SK-N-SH (cell line): ENCODE measurements at regions not wholly inside any gene's neighbourhood (a gene's known extent, or its start where the extent isn't known, plus 50 kb on each side); places are given as distances from the start of the nearest gene placed in this dataset.

Experiments
- CTCF ChIA-PET: fragments of 300-600, 350-600 bp; formaldehyde crosslinking; extraction: SDS; loops from one replicate; lab custom pipeline; 2021; lab: Yijun Ruan, JAX
- POLR2A ChIA-PET: fragments of 350-600 bp; sonication (Branson Sonifier 250); formaldehyde crosslinking; extraction: SDS; loops from one replicate; lab custom pipeline; 2020; ENCODE audit warnings: antibody characterized with exemption, inconsistent platforms; lab: Yijun Ruan, JAX
- DNase-seq: peaks from one replicate; pipeline ENCODE4 v3.0.0; 2012
- H2AFZ ChIP-seq: fragments of 200-600 bp; sonication (generic); 2 replicates; pipeline ENCODE4 v1.8.1; 2016; ENCODE audit warnings: antibody characterized with exemption, mild to moderate bottlenecking, low read depth
- H3F3A ChIP-seq: fragments of 200-600 bp; sonication (generic); replicated peaks from 2 replicates; pipeline ENCODE3; 2016; ENCODE audit warnings: antibody characterized with exemption, mild to moderate bottlenecking; ENCODE audit not compliant: insufficient read depth
- H3K27ac ChIP-seq, 2 experiments: fragments of 200-500 bp in 1 of 2; fragments of 200-600 bp in 1 of 2; sonication (Bioruptor generic) in 1 of 2; sonication (generic), shearing (Covaris generic) in 1 of 2; 2 replicates each; pipeline versions ENCODE4 v1.5.1 to v1.6.1; 2014 to 2016; ENCODE audit warnings: low read depth in 2 of 2, inconsistent platforms in 1 of 2, low read length in 1 of 2, mild to moderate bottlenecking in 1 of 2, mixed read lengths in 1 of 2
- H3K27me3 ChIP-seq: fragments of 200-600 bp; sonication (generic), shearing (Covaris generic); 2 replicates; pipeline ENCODE4 v1.6.1; 2016; ENCODE audit warnings: mixed run types; ENCODE audit not compliant: insufficient read depth
- H3K36me3 ChIP-seq, 2 experiments: fragments of 200-500 bp in 1 of 2; fragments of 200-600 bp in 1 of 2; sonication (Bioruptor generic) in 1 of 2; sonication (generic) in 1 of 2; replicated peaks in 1 of 2; 2 replicates each; pipeline versions ENCODE3 to v1.5.1; 2014 to 2016; ENCODE audit warnings: low read length in 1 of 2, mild to moderate bottlenecking in 1 of 2; ENCODE audit not compliant: insufficient read depth in 2 of 2, control insufficient read depth in 1 of 2
- H3K4me1 ChIP-seq, 2 experiments: fragments of 200-500 bp in 1 of 2; fragments of 200-600 bp in 1 of 2; sonication (Bioruptor generic) in 1 of 2; sonication (generic), shearing (Covaris generic) in 1 of 2; 2 replicates each; pipeline versions ENCODE4 v1.5.1 to v1.6.1; 2014 to 2016; ENCODE audit warnings: low read depth in 1 of 2, low read length in 1 of 2, mixed run types in 1 of 2; ENCODE audit not compliant: insufficient read depth in 2 of 2, control insufficient read depth in 1 of 2
- H3K4me2 ChIP-seq: fragments of 200-600 bp; sonication (generic), shearing (Covaris generic); 2 replicates; pipeline ENCODE4 v1.6.1; 2017; ENCODE audit warnings: mixed run types
- H3K4me3 ChIP-seq, 2 experiments: fragments of 200-500 bp in 1 of 2; fragments of 200-600 bp in 1 of 2; sonication (Bioruptor generic) in 1 of 2; sonication (generic), shearing (Covaris generic) in 1 of 2; 2 replicates each; pipeline versions ENCODE4 v1.5.1 to v1.8.1; 2014 to 2016; ENCODE audit warnings: low read depth in 2 of 2, inconsistent platforms in 1 of 2, low read length in 1 of 2, mild to moderate bottlenecking in 1 of 2, mixed read lengths in 1 of 2, moderate library complexity in 1 of 2
- H3K79me2 ChIP-seq: fragments of 200-600 bp; sonication (generic); 2 replicates; pipeline ENCODE4 v1.8.1; 2017; ENCODE audit warnings: mild to moderate bottlenecking; ENCODE audit not compliant: insufficient read depth
- H3K9ac ChIP-seq: fragments of 200-600 bp; sonication (generic); 2 replicates; pipeline ENCODE4 v1.6.1; 2017; ENCODE audit warnings: mixed run types
- H3K9me2 ChIP-seq: fragments of 200-600 bp; sonication (generic); 2 replicates; pipeline ENCODE4 v1.6.1; 2017; ENCODE audit warnings: mixed run types
- H3K9me3 ChIP-seq: fragments of 200-600 bp; sonication (generic); 2 replicates; pipeline ENCODE4 v1.6.1; 2017; ENCODE audit warnings: mixed run types, mild to moderate bottlenecking, moderate library complexity
- H4K20me1 ChIP-seq: fragments of 200-600 bp; sonication (generic); 2 replicates; pipeline ENCODE4 v1.6.1; 2017; ENCODE audit warnings: mild to moderate bottlenecking, mixed run types; ENCODE audit not compliant: insufficient read depth
- CHD2 ChIP-seq: fragments of 150-350 bp; IDR thresholded peaks from 2 replicates; pipeline ENCODE4 v1.6.1; 2018; ENCODE audit warnings: low read length; ENCODE audit not compliant: partially characterized antibody
- GABPA ChIP-seq: IDR thresholded peaks from 2 replicates; pipeline ENCODE4 v1.4.0; 2012; ENCODE audit warnings: low read depth, mild to moderate bottlenecking
- POLR2AphosphoS5 ChIP-seq: IDR thresholded peaks from 2 replicates; pipeline ENCODE4 v1.6.1; 2012; ENCODE audit warnings: low read depth, low read length
- RFX5 ChIP-seq: IDR thresholded peaks from 2 replicates; pipeline ENCODE4 v1.6.1; 2012; ENCODE audit warnings: mild to moderate bottlenecking, improper control_type of control experiment, low read length
- SIN3A ChIP-seq: IDR thresholded peaks from 2 replicates; pipeline ENCODE4 v1.6.1; 2012; ENCODE audit warnings: low read depth, mild to moderate bottlenecking, low read length, moderate library complexity, borderline replicate concordance
- SMC3 ChIP-seq: IDR thresholded peaks from 2 replicates; pipeline ENCODE4 v1.6.1; 2012; ENCODE audit warnings: low read depth, low read length, improper control_type of control experiment
- TAF1 ChIP-seq: IDR thresholded peaks from 2 replicates; pipeline ENCODE4 v1.6.1; 2012; ENCODE audit warnings: low read depth, mild to moderate bottlenecking, low read length, moderate library complexity, borderline replicate concordance
- YY1 ChIP-seq: IDR thresholded peaks from 2 replicates; pipeline ENCODE4 v1.4.0; 2012; ENCODE audit warnings: low read depth, mild to moderate bottlenecking
- WGBS: methylation state at CpG from one replicate; pipeline ENCODE4 v1.1.6; 2017; ENCODE audit warnings: low lambda C conversion rate; 5-methylcytosine and 5-hydroxymethylcytosine counted together
- TF ChIP-seq, protein P1 (sequence below): fragments of 150-350 bp; IDR thresholded peaks from 2 replicates; pipeline ENCODE4 v1.6.1; 2017; ENCODE audit warnings: antibody characterized with exemption, low read length, low read depth, borderline replicate concordance

DNA sequence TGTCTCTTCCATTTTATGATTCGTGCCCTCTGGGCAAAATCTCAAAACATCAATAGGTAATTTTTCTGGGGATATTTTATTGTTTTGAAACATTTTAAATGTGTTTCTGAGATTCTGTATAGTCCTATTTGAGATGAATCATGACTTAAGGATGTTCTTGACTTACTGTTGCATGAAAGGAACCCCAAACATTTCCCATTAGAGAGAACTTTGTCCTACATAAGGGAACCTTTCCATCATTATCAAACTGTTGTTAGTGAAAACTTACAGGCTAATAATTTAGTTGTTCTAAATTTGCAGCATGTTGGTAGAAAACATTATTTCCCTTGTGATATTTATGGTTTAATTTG lies 523.3 kb downstream of the PPARGC1A start:
- ChIA-PET CTCF (interaction anchor here (0.6 kb wide), 1 partner anchor 352 kb away, joined by 3 read pairs; no protein-coding TSS in a partner anchor), POLR2A (no interaction called here)
- H3K9ac ChIP-seq: no peak overlapping the region
- no peak overlapping the region for H3K27ac ChIP-seq
- H3K9me2 ChIP-seq: no peaks in the 10 kb centered on the region
- H3K4me1 ChIP-seq: no peaks in the 10 kb centered on the region
- no peaks in the 10 kb centered on the region for H3F3A ChIP-seq
- H3K9me3 ChIP-seq: no peaks in the 10 kb centered on the region
- no peaks in the 10 kb centered on the region for H3K27me3 ChIP-seq
- H3K4me3 ChIP-seq: no peak overlapping the region
- no peaks in the 10 kb centered on the region for H3K36me3 ChIP-seq
- no peak overlapping the region for H2AFZ ChIP-seq
- H4K20me1 ChIP-seq: no peaks in the 10 kb centered on the region
- H3K79me2 ChIP-seq: no peaks in the 10 kb centered on the region
- H3K4me2 ChIP-seq: no peak overlapping the region
- no peak for DNase-seq
- WGBS: 3% methylated on average over 1 of the region's 1 CpG
- TF ChIP-seq, protein P1, sequence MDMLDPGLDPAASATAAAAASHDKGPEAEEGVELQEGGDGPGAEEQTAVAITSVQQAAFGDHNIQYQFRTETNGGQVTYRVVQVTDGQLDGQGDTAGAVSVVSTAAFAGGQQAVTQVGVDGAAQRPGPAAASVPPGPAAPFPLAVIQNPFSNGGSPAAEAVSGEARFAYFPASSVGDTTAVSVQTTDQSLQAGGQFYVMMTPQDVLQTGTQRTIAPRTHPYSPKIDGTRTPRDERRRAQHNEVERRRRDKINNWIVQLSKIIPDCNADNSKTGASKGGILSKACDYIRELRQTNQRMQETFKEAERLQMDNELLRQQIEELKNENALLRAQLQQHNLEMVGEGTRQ: no peak
- TF ChIP-seq RFX5 (no peak), YY1 (no peak)

DNA sequence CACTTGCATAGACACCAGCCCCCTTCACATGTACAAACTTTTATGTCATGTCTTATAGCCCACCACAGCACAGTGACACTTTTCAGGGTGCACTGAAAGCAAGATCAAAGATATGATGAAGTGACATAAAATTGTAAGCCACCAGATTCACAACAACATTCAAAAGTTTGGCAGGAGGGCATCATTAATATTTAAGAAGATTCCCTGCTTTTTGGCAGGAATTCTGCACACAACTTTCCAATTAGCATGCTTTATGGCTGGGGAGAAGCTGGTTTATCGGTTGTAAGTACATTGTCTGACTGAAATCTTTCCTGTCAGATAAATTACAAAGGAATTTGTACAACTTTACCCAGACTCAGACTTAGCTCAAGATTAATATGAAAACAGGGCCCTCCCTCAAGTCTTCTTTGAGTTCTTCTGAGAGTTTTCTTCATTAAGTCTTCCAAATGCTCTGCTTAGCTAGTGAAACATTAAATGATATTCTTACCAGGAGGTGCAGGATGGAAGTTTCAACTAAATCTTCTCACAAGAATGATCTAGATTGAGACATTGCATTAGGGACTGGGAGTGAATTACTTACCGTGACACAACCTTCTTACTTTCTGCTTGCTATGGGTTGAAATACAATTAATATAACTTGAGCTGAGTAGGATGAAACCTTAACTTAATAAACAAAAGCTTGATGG lies 523.8 kb downstream of the PPARGC1A start:
- H3K9ac ChIP-seq: no peak overlapping the region
- CTCF ChIA-PET: no interaction called here
- WGBS: 4% methylated on average over 2 of the region's 2 CpGs
- H3F3A ChIP-seq: no peaks in the 10 kb centered on the region
- H3K27ac ChIP-seq: no peak overlapping the region
- TF ChIP-seq SIN3A: no peak
- TF ChIP-seq GABPA: no peak
- TF ChIP-seq, all 33 proteins: peak for 0
- Histone ChIP-seq H3K4me3 (no peak overlapping the region), H3K79me2 (no peaks in the 10 kb centered on the region), H3K36me3 (no peaks in the 10 kb centered on the region), H4K20me1 (no peaks in the 10 kb centered on the region), H3K9me2 (no peaks in the 10 kb centered on the region), H2AFZ (no peak overlapping the region), H3K4me1 (no peaks in the 10 kb centered on the region), H3K4me2 (no peak overlapping the region), H3K9me3 (no peaks in the 10 kb centered on the region), H3K27me3 (no peaks in the 10 kb centered on the region)
- POLR2A ChIA-PET: no interaction called here
- no peak for DNase-seq

DNA sequence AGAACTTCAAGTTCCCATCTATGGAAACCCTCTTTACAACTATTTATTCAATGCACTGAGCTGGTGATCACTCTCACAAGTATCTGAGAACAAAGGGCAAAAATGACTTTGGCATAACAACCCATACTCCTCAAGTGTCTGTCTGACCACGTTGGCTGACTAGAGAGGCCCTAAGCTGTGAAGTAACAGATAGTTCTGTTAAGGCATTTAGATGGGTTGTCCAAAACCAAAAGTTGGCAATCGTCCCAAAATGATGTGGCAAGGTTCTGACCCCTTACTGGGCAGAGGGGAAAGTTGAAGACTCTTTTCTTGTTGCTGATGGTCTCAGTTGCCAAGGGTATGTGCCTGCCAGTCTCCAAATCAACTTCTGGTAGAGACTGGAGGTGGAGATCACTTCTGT lies 524.8 kb downstream of the PPARGC1A start:
- 0% methylated on average over 2 of the region's 2 CpGs for WGBS
- Histone ChIP-seq H3K36me3 (no peaks in the 10 kb centered on the region), H3K79me2 (no peaks in the 10 kb centered on the region), H3K9ac (no peak overlapping the region), H3F3A (no peaks in the 10 kb centered on the region), H4K20me1 (no peaks in the 10 kb centered on the region), H3K27ac (no peak overlapping the region), H3K9me2 (no peaks in the 10 kb centered on the region), H3K4me1 (no peaks in the 10 kb centered on the region), H3K4me3 (no peak overlapping the region), H3K9me3 (no peaks in the 10 kb centered on the region), H3K27me3 (no peaks in the 10 kb centered on the region), H3K4me2 (no peak overlapping the region), H2AFZ (no peak overlapping the region)
- DNase-seq: no peak
- TF ChIP-seq SMC3: no peak
- no peak for TF ChIP-seq TAF1
- no peak for TF ChIP-seq POLR2AphosphoS5
- no peak for TF ChIP-seq CHD2
- ChIA-PET CTCF (interaction anchor here (0.7 kb wide), 1 partner anchor 18 kb away, joined by 3 read pairs; no protein-coding TSS in a partner anchor), POLR2A (no interaction called here)
